ENCODE measurements at regions not wholly inside any gene's neighbourhood (a gene's known extent, or its start where the extent isn't known, plus 50 kb on each side); places are given as distances from the start of the nearest gene placed in this dataset.

GRCh38 chr12:107435072-107435471 lies 250.5 kb upstream of the PWP1 start:
- Histone ChIP-seq H3K27ac (ENCODE audit: low read depth, low read length, poor library complexity, severe bottlenecking) (no peak overlapping the region), H3K9ac (ENCODE audit: low read length) (no peak overlapping the region), H3K4me2 (ENCODE audit: low read length) (no peak overlapping the region), H3K4me1 (ENCODE audit: insufficient read depth, low read length, severe bottlenecking) (no peaks in the 10 kb centered on the region), H3K4me3 (ENCODE audit: low read depth, low read length, poor library complexity, severe bottlenecking) (no peak overlapping the region), H3K27me3 (ENCODE audit: insufficient read depth, low read length) (no peaks in the 10 kb centered on the region), H2AFZ (ENCODE audit: low read length) (no peak overlapping the region), H3K79me2 (ENCODE audit: insufficient read depth, low read length) (no peaks in the 10 kb centered on the region), H3F3A (ENCODE audit: insufficient read depth, low read length) (no peaks in the 10 kb centered on the region), H4K20me1 (ENCODE audit: insufficient read depth, low read length) (no peaks in the 10 kb centered on the region), H3K36me3 (ENCODE audit: insufficient read depth, low read length) (no peaks in the 10 kb centered on the region), H3K9me3 (ENCODE audit: low read length) (no peaks in the 10 kb centered on the region), H3K9me2 (ENCODE audit: low read depth, low read length) (no peaks in the 10 kb centered on the region)
- TF ChIP-seq EZH2 (IDR thresholded peaks at IDR 0.05; ENCODE audit: borderline replicate concordance, low read length) (no peak), CTCF (IDR thresholded peaks at IDR 0.05; ENCODE audit: low read length) (no peak)

GRCh38 chr12:107435520-107435919 lies 250.1 kb upstream of the PWP1 start:
- Histone ChIP-seq H3K4me2 (ENCODE audit: low read length) (no peak overlapping the region), H3K9me2 (ENCODE audit: low read depth, low read length) (no peaks in the 10 kb centered on the region), H3K79me2 (ENCODE audit: insufficient read depth, low read length) (no peaks in the 10 kb centered on the region), H2AFZ (ENCODE audit: low read length) (no peak overlapping the region), H3F3A (ENCODE audit: insufficient read depth, low read length) (no peaks in the 10 kb centered on the region), H3K4me3 (ENCODE audit: low read depth, low read length, poor library complexity, severe bottlenecking) (no peak overlapping the region), H3K9ac (ENCODE audit: low read length) (no peak overlapping the region), H3K27me3 (ENCODE audit: insufficient read depth, low read length) (no peaks in the 10 kb centered on the region), H3K36me3 (ENCODE audit: insufficient read depth, low read length) (no peaks in the 10 kb centered on the region), H3K9me3 (ENCODE audit: low read length) (no peaks in the 10 kb centered on the region), H4K20me1 (ENCODE audit: insufficient read depth, low read length) (no peaks in the 10 kb centered on the region), H3K27ac (ENCODE audit: low read depth, low read length, poor library complexity, severe bottlenecking) (no peak overlapping the region), H3K4me1 (ENCODE audit: insufficient read depth, low read length, severe bottlenecking) (no peaks in the 10 kb centered on the region)
- TF ChIP-seq EZH2 (IDR thresholded peaks at IDR 0.05; ENCODE audit: borderline replicate concordance, low read length) (no peak), CTCF (IDR thresholded peaks at IDR 0.05; ENCODE audit: low read length) (no peak)

GRCh38 chr12:107436376-107436775 lies 249.2 kb upstream of the PWP1 start:
- Histone ChIP-seq H3K27ac (ENCODE audit: low read depth, low read length, poor library complexity, severe bottlenecking) (no peak overlapping the region), H4K20me1 (ENCODE audit: insufficient read depth, low read length) (no peaks in the 10 kb centered on the region), H3K36me3 (ENCODE audit: insufficient read depth, low read length) (no peaks in the 10 kb centered on the region), H3K79me2 (ENCODE audit: insufficient read depth, low read length) (no peaks in the 10 kb centered on the region), H3K4me3 (ENCODE audit: low read depth, low read length, poor library complexity, severe bottlenecking) (no peak overlapping the region), H3K4me2 (ENCODE audit: low read length) (no peak overlapping the region), H3F3A (ENCODE audit: insufficient read depth, low read length) (no peaks in the 10 kb centered on the region), H3K9me3 (ENCODE audit: low read length) (no peaks in the 10 kb centered on the region), H3K9me2 (ENCODE audit: low read depth, low read length) (no peaks in the 10 kb centered on the region), H2AFZ (ENCODE audit: low read length) (no peak overlapping the region), H3K27me3 (ENCODE audit: insufficient read depth, low read length) (no peaks in the 10 kb centered on the region), H3K4me1 (ENCODE audit: insufficient read depth, low read length, severe bottlenecking) (no peaks in the 10 kb centered on the region), H3K9ac (ENCODE audit: low read length) (no peak overlapping the region)
- TF ChIP-seq EZH2 (IDR thresholded peaks at IDR 0.05; ENCODE audit: borderline replicate concordance, low read length) = no peak
- no peak for TF ChIP-seq CTCF (IDR thresholded peaks at IDR 0.05; ENCODE audit: low read length)

All from OCI-LY1 (cell line).